Neural progenitor cell (in vitro differentiated cells): ENCODE measurements at regions not wholly inside any gene's neighbourhood (a gene's known extent, or its start where the extent isn't known, plus 50 kb on each side); places are given as distances from the start of the nearest gene placed in this dataset.

Source experiments
- EZH2 ChIP-seq: fragments of 200-600 bp; sonication (generic); IDR thresholded peaks from 2 replicates; pipeline ENCODE4 v1.6.1; 2017; ENCODE audit warnings: antibody characterized with exemption, mild to moderate bottlenecking, moderate library complexity
- TF ChIP-seq, protein P1 (sequence below): fragments of 200-600 bp; sonication (generic); IDR thresholded peaks from 2 replicates; pipeline ENCODE4 v1.5.1; 2017; ENCODE audit warnings: antibody characterized with exemption, mild to moderate bottlenecking

DNA sequence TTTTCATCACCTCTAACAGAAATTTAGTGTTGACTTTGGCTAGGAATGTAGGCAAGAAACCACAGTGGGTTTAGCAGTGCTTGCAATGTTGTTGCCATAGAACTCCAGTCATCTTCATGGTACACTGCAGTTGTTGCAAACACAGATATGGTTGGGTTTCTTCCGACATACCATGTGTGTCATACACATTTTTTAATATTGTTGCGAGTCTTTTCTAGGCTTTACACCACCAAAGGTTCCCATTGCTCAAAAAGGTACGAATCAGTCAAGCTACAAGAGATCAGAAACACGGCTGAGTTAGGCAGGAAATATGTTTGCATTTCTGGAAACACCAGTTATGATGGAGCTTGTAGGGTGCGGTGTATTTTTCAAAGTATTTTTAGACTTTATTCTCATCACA is 172.4 kb downstream of the SYK start:
- TF ChIP-seq, protein P1, sequence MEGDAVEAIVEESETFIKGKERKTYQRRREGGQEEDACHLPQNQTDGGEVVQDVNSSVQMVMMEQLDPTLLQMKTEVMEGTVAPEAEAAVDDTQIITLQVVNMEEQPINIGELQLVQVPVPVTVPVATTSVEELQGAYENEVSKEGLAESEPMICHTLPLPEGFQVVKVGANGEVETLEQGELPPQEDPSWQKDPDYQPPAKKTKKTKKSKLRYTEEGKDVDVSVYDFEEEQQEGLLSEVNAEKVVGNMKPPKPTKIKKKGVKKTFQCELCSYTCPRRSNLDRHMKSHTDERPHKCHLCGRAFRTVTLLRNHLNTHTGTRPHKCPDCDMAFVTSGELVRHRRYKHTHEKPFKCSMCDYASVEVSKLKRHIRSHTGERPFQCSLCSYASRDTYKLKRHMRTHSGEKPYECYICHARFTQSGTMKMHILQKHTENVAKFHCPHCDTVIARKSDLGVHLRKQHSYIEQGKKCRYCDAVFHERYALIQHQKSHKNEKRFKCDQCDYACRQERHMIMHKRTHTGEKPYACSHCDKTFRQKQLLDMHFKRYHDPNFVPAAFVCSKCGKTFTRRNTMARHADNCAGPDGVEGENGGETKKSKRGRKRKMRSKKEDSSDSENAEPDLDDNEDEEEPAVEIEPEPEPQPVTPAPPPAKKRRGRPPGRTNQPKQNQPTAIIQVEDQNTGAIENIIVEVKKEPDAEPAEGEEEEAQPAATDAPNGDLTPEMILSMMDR, result no peak
- no peak for TF ChIP-seq EZH2
